ENCODE measurements at regions not wholly inside any gene's neighbourhood (a gene's known extent, or its start where the extent isn't known, plus 50 kb on each side); places are given as distances from the start of the nearest gene placed in this dataset. TPM values are rescaled to one million over a fixed set of nuclear protein-coding genes. Genes with fewer than 3 reads are reported as not detected.

- TF ChIP-seq MAFK (IDR thresholded peaks at IDR 0.05; ENCODE audit: low read depth, low read length) (no peak), NRF1 (IDR thresholded peaks at IDR 0.05; ENCODE audit: low read depth, low read length) (no peak), SP1 (IDR thresholded peaks at IDR 0.05; ENCODE audit: low read depth, low read length) (no peak)
These were observed 56.4 kb downstream of the MYCN start (continued) for GRCh38 chr2:15996536-15997423.

Small RNA genes in the stretch of these regions (small RNA-seq; reads per million reads assigned to genes)
- gene AC174048.1 (ENCODE audit: insufficient read depth) (not detected), gene RF00561 (ENCODE audit: insufficient read depth) (not detected)

All from H1 (cell line).